ENCODE measurements at regions not wholly inside any gene's neighbourhood (a gene's known extent, or its start where the extent isn't known, plus 50 kb on each side); places are given as distances from the start of the nearest gene placed in this dataset.

- DNase-seq (ENCODE audit: unreplicated experiment): peak; percentile 17
- no peaks in the 10 kb centered on the region for H3K4me1 Mint-ChIP-seq (ENCODE audit: insufficient read depth, unreplicated experiment)
Observed at GRCh38 chr4:175509320-175509719, 302.7 kb downstream of the GPM6A start.

GRCh38 chr4:175511861-175512260 is 300.2 kb downstream of the GPM6A start:
- no peak for DNase-seq (ENCODE audit: unreplicated experiment)
- H3K27me3 Mint-ChIP-seq (ENCODE audit: insufficient read depth, unreplicated experiment): no peaks in the 10 kb centered on the region
- POLR2A ChIA-PET: no interaction called here
- no TSS peak for BruUV-seq (replicated peaks)
- CTCF ChIA-PET: no interaction called here
- H3K27ac Mint-ChIP-seq (ENCODE audit: low read depth, unreplicated experiment): no peak overlapping the region
- H3K36me3 Mint-ChIP-seq (ENCODE audit: insufficient read depth, unreplicated experiment): no peaks in the 10 kb centered on the region
- no peak for TF ChIP-seq CTCF (IDR thresholded peaks at IDR 0.05; ENCODE audit: unreplicated experiment)
- H3K9me3 Mint-ChIP-seq (ENCODE audit: unreplicated experiment): peaks cover 8% of the 10 kb centered on the region
- intact Hi-C loops (cut with micrococcal nuclease): no loop called here
- H3K4me1 Mint-ChIP-seq (ENCODE audit: insufficient read depth, unreplicated experiment): no peaks in the 10 kb centered on the region
- no peak overlapping the region for H3K4me3 Mint-ChIP-seq (ENCODE audit: unreplicated experiment)

More at GRCh38 chr4:175509320-175509719, 302.7 kb downstream of the GPM6A start:
- BruUV-seq (replicated peaks): no TSS peak
- Mint-ChIP-seq H3K4me3 (ENCODE audit: unreplicated experiment) (no peak overlapping the region), H3K9me3 (ENCODE audit: unreplicated experiment) (peaks cover 8% of the 10 kb centered on the region), H3K27ac (ENCODE audit: low read depth, unreplicated experiment) (no peak overlapping the region), H3K36me3 (ENCODE audit: insufficient read depth, unreplicated experiment) (no peaks in the 10 kb centered on the region), H3K27me3 (ENCODE audit: insufficient read depth, unreplicated experiment) (no peaks in the 10 kb centered on the region)
- CTCF ChIA-PET: interaction anchor here (0.5 kb wide), 1 partner anchor 510 kb away, joined by 3 read pairs; no protein-coding TSS in a partner anchor
- intact Hi-C loops (cut with micrococcal nuclease): no loop called here
- no peak for TF ChIP-seq CTCF (IDR thresholded peaks at IDR 0.05; ENCODE audit: unreplicated experiment)
- POLR2A ChIA-PET: no interaction called here

- no peak overlapping the region for H3K4me3 Mint-ChIP-seq (ENCODE audit: unreplicated experiment)
- no TSS peak for BruUV-seq (replicated peaks)
- H3K27me3 Mint-ChIP-seq (ENCODE audit: insufficient read depth, unreplicated experiment): no peaks in the 10 kb centered on the region
- no peak for DNase-seq (ENCODE audit: unreplicated experiment)
- intact Hi-C loops (cut with micrococcal nuclease): no loop called here
- CTCF ChIA-PET: interaction anchor here (0.6 to 1.3 kb wide), 2 partner anchors 687 to 1630 kb away, joined by 4 to 5 read pairs; no protein-coding TSS in a partner anchor
- H3K36me3 Mint-ChIP-seq (ENCODE audit: insufficient read depth, unreplicated experiment): no peaks in the 10 kb centered on the region
- H3K4me1 Mint-ChIP-seq (ENCODE audit: insufficient read depth, unreplicated experiment): no peaks in the 10 kb centered on the region
- peaks cover 8% of the 10 kb centered on the region for H3K9me3 Mint-ChIP-seq (ENCODE audit: unreplicated experiment)
- POLR2A ChIA-PET: interaction anchor here (0.6 kb wide), 1 partner anchor 29 kb away, joined by 3 read pairs; no protein-coding TSS in a partner anchor
- no peak overlapping the region for H3K27ac Mint-ChIP-seq (ENCODE audit: low read depth, unreplicated experiment)
- no peak for TF ChIP-seq CTCF (IDR thresholded peaks at IDR 0.05; ENCODE audit: unreplicated experiment)
Observed at GRCh38 chr4:175514174-175514573, 297.9 kb downstream of the GPM6A start.

GRCh38 chr4:175530655-175531054 is 281.4 kb downstream of the GPM6A start:
- no peak for DNase-seq (ENCODE audit: unreplicated experiment)
- H3K4me1 Mint-ChIP-seq (ENCODE audit: insufficient read depth, unreplicated experiment): peaks cover 6% of the 10 kb centered on the region
- no peaks in the 10 kb centered on the region for H3K36me3 Mint-ChIP-seq (ENCODE audit: insufficient read depth, unreplicated experiment)
- no peaks in the 10 kb centered on the region for H3K27me3 Mint-ChIP-seq (ENCODE audit: insufficient read depth, unreplicated experiment)
- H3K4me3 Mint-ChIP-seq (ENCODE audit: unreplicated experiment): no peak overlapping the region
- ChIA-PET CTCF (no interaction called here), POLR2A (no interaction called here)
- intact Hi-C loops (cut with micrococcal nuclease): loop anchor here (10.0 kb wide), 4 partner anchors 246 to 1166 kb away; no protein-coding TSS in a partner anchor
- peak overlapping the region; percentile 17 for H3K27ac Mint-ChIP-seq (ENCODE audit: low read depth, unreplicated experiment)
- TF ChIP-seq CTCF (IDR thresholded peaks at IDR 0.05; ENCODE audit: unreplicated experiment): no peak
- H3K9me3 Mint-ChIP-seq (ENCODE audit: unreplicated experiment): peaks cover 8% of the 10 kb centered on the region
- no TSS peak for BruUV-seq (replicated peaks)
